ENCODE measurements at regions not wholly inside any gene's neighbourhood (a gene's known extent, or its start where the extent isn't known, plus 50 kb on each side); places are given as distances from the start of the nearest gene placed in this dataset.

- no peak for TF ChIP-seq IRF5 (IDR thresholded peaks at IDR 0.05; ENCODE audit: borderline replicate concordance)
Observed at GRCh38 chr5:133751846-133752245, 139.5 kb upstream of the FSTL4 start (continued).

GRCh38 chr5:133751421-133751820 lies 139.1 kb upstream of the FSTL4 start:
- POLR2A ChIA-PET: no interaction called here
- Histone ChIP-seq H3K9ac (ENCODE audit: control insufficient read depth, insufficient read depth, low read length) (no peak overlapping the region), H3K4me2 (ENCODE audit: control insufficient read depth, insufficient read depth) (no peak overlapping the region), H3K27ac (ENCODE audit: control insufficient read depth, insufficient read depth) (no peak overlapping the region), H3K27me3 (replicated peaks in 1 of 2; ENCODE audit: control insufficient read depth in 2 of 2, insufficient read depth in 2 of 2, low read length in 1 of 2) (no peaks in the 10 kb centered on the region; a peak in 2 of 4 replicates), H3K4me3 (no peak overlapping the region), H3K36me3 (ENCODE audit: control insufficient read depth in 2 of 2, insufficient read depth in 2 of 2, low read length in 1 of 2) (no peaks in the 10 kb centered on the region), H2AFZ (ENCODE audit: control insufficient read depth, low read depth, low read length) (no peak overlapping the region), H3K79me2 (ENCODE audit: control insufficient read depth, insufficient read depth, low read length) (no peaks in the 10 kb centered on the region), H3K4me1 (ENCODE audit: control insufficient read depth, insufficient read depth, low read length) (no peaks in the 10 kb centered on the region), H4K20me1 (ENCODE audit: control insufficient read depth, insufficient read depth) (no peaks in the 10 kb centered on the region), H3K9me3 (replicated peaks; ENCODE audit: control insufficient read depth, insufficient read depth, low read length) (no peaks in the 10 kb centered on the region; the same call in 2 of the 3 replicates)
- intact Hi-C loops (cut with micrococcal nuclease; ENCODE audit: unreplicated experiment): loop anchor here (5.0 kb wide), 1 partner anchor 191 kb away; no protein-coding TSS in a partner anchor
- CTCF ChIA-PET: interaction anchor here (8.8 kb wide), 1 partner anchor 116 kb away, joined by 156 read pairs; no protein-coding TSS in a partner anchor
- SMC1A ChIA-PET (ENCODE audit: uncharacterized antibody, unreplicated experiment): no interaction called here
- no peak for FAIRE-seq
- no peak for TF ChIP-seq PBX3 (IDR thresholded peaks at IDR 0.05; ENCODE audit: insufficient replicate concordance, low read depth, low read length)
- no peak for TF ChIP-seq PAX8 (IDR thresholded peaks at IDR 0.05)
- TF ChIP-seq SKIL (IDR thresholded peaks at IDR 0.05; ENCODE audit: low read depth, poor library complexity, severe bottlenecking): no peak
- no peak for TF ChIP-seq RFX5 (IDR thresholded peaks at IDR 0.05; ENCODE audit: low read depth, low read length)
- no peak for TF ChIP-seq RBBP5 (conservative IDR thresholded peaks at IDR 0.05)
- WGBS (ENCODE audit: insufficient coverage, insufficient replicate concordance, low lambda C conversion rate, missing lambda C conversion rate): 63% methylated on average over 7 of the region's 7 CpGs
- DNase-seq (ENCODE audit: low read depth, low spot score): no peak
- RAD21 ChIA-PET (ENCODE audit: unreplicated experiment): no interaction called here
- ATAC-seq: no peak
- in situ Hi-C loops (cut with MboI): no loop called here
- BruUV-seq (replicated peaks): no TSS peak
